Gastroesophageal sphincter (tissue), 3 donors: ENCODE measurements at regions not wholly inside any gene's neighbourhood (a gene's known extent, or its start where the extent isn't known, plus 50 kb on each side); places are given as distances from the start of the nearest gene placed in this dataset.

Source experiments
- CTCF ChIP-seq, 4 experiments: fragments of 200-600 bp in 2 of 4; fragments of 450-650 bp in 2 of 4; sonication (generic) in 1 of 4; IDR thresholded peaks; one replicate each; pipeline ENCODE4 v1.5.1; 2017 to 2019; ENCODE audit warnings: antibody characterized with exemption in 4 of 4, mild to moderate bottlenecking in 2 of 4, moderate library complexity in 2 of 4
- EP300 ChIP-seq: sonication (generic); formaldehyde crosslinking; IDR thresholded peaks from one replicate; pipeline ENCODE4 v1.6.1; 2017; ENCODE audit warnings: antibody characterized with exemption, mild to moderate bottlenecking
- POLR2A ChIP-seq, 2 donors: fragments of 450-650 bp; IDR thresholded peaks; one replicate each; pipeline ENCODE4 v1.6.1; 2017; ENCODE audit warnings: antibody characterized with exemption in 2 of 2, mild to moderate bottlenecking in 2 of 2, moderate library complexity in 1 of 2
- POLR2AphosphoS5 ChIP-seq: sonication (generic); formaldehyde crosslinking; IDR thresholded peaks from one replicate; pipeline ENCODE4 v1.6.1; 2017; ENCODE audit warnings: antibody characterized with exemption

- TF ChIP-seq CTCF (IDR thresholded peaks at IDR 0.05) = no peak
- no peak for TF ChIP-seq EP300
- TF ChIP-seq POLR2AphosphoS5 = no peak
- no peak for TF ChIP-seq POLR2A (IDR thresholded peaks at IDR 0.05)
These were observed 62.4 kb downstream of the TET3 start for GRCh38 chr2:74047152-74047551.
